ENCODE measurements at regions not wholly inside any gene's neighbourhood (a gene's known extent, or its start where the extent isn't known, plus 50 kb on each side); places are given as distances from the start of the nearest gene placed in this dataset.

DNA sequence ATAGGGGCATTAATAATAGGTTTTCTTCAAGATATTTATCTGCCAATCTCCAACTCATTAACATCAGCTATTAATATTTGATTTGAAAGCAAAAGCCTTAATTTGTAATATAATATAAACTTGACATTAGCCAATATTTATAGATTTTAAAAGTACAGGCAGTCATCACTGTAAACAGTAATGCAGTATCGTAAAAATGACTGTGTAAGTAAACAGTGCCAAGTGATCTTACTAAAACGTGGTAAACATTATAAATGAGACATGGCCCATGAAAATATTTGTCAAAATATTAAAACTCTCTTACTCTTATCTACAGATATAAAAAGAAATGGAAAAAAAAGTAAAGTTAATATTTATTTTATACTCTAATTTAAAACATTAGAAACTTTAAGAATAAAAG is 101.6 kb upstream of the EPHA6 start:
- no peak for DNase-seq (ENCODE audit: low spot score)

DNA sequence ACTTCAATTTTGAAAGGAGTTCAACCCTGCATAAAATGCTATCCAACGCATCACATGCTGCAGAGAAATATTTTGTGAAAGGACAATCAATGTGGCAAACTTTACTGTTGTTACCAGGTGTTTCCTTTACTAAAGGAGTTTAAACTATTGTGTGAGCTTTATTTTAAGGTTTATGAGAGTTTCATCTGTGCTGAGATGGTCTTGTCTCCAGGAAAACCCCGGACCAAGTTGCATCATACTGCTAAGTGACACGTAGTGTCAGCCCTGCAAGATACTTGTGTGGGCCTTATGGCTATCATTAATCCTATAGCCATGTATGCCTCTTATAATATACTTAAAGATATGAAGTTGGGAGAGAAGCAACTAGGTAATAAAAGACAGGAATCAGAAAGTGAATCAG is 94.5 kb upstream of the EPHA6 start:
- no peak for DNase-seq (ENCODE audit: low spot score)

DNA sequence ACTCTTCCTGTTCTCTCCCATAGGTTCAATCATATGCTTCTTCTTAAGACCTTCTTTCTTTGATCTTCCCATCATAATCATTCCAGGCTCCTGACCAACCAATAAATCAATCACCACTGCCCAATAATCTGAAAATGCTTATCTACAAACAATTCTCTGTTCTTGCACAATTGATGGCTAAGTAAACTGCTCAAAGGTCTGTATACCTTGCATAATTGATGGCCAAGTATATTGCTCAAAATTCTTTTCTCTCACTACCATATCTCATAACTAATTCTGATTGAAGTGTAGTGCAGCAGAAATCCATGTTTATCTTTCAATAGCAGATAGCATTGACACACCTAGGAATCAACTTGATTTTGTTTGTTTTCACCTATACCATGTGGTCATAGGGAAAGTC is 83.4 kb upstream of the EPHA6 start:
- DNase-seq (ENCODE audit: low spot score), result no peak

DNA sequence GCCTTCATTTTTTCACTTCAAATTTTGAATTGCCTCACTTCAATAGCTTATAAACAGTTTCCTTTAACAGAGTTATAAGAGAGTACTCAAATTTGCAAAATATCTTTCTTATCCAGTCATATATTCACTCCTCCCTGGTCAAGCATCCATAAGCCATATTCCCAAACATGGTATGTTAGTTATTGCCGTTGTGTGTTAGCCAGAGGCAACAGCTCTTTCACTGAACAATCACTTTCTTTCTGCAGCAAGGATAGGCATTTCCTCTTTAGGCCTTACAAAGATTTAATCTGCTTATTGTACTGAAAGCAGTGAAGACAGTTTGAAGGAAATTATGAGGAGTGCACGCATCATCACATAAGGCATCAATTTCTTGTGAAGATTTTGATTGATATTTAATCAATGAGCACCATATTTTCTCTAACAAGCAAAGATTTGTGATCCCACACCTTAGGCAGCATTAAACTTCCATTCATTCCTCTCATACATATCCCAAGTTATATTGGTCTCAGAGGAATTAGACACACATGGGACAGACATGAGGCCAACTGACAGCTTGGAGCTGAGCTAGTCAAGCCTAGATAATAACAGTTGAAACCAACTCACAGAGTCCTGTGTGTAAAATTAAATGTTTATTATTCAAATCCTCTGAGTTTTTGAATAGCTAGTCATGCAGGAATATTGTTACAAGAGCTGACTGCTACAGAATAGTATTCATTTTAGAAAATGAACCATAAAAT is 80.0 kb upstream of the EPHA6 start:
- DNase-seq (ENCODE audit: low spot score), result no peak

DNA sequence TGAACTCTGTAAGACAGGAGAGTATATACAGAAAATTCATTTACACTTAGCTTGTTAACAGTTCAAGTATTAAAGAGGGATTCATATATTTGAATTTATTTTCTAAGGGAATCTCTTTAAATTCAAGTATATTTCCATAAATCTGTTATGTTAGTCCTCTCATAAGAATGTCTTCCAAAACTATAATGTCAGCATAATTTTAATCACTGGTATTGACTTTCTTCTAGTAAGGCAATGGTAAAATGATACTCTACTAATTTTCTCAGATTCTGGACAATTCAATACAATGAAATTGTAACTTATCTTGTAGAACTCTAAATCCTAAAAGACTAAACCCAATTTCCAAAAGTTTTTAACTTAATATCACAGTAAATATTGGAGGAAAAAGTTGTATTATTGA is 66.3 kb upstream of the EPHA6 start:
- DNase-seq (ENCODE audit: low spot score), result no peak

DNA sequence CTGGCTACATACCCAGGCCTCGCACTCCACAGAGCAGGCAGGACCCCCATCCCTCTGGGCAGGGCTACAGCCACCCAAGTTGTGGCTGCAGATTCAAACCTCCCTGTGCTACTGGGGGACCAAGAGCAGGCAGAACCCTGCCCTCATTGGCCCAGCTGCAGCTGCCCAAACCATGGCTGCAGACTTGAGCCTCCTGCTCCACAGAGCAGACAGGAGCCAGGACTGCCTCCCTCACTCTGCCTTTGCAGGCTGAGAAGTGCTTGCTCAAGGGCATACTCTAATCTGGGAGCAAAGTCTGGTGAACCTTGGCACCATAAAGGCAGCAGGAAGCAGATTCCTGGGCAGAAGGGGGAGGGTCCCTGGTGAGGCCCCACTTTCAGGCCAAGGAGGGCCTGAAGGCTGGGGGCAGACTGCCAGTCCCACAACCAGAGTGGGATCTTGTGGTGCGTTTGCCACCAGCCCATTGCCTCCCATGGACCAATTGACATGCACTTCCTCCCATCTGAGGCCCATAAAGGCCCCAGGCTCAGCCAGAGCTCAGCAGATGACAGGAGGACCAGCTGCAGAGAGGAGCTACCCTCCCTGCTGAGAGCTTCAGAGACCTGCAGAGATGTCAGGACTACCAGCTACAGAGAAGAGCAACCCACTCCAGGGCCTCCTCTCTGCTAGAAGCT is 64.2 kb upstream of the EPHA6 start:
- no peak for DNase-seq (ENCODE audit: low spot score)

DNA sequence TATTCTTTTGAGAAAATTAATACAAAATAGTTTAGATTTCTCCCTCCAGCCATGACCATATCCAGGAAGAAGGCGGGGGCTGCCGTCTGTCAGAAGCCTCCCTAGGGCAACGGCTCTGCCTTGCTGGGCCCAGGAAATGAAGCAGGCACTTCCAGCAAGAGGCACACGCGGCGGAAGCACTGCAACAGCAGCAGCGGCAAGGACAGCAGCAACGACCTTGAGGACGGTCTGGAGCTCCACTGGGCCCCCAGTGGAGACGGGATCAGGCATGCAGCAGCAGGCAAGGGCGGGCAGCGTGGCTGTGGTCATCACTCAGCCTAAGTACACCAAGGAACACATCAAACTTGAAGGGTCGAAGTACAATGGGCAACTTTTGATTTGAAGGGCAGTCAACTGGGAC is 61.3 kb upstream of the EPHA6 start:
- no peak for DNase-seq (ENCODE audit: low spot score)

DNA sequence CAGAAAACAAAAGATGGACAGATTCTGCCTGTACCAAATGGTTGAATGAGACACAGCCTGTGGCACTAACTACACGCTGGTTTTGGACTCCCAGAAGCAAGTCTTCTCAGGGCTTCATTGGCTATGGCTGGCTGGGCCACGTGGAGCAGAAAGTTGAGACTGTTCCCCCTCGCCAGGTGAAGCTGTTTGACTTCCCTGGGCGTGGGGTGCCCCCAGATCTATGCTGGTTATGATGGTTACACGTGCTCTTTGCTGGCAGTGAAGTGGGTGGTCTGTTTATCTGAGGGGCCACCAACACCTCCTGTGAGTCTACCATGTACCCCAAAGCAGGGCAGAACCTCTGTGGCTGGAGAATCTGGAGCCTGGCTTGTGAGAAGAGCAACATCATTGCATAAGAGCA is 60.3 kb upstream of the EPHA6 start:
- DNase-seq (ENCODE audit: low spot score), result no peak

DNA sequence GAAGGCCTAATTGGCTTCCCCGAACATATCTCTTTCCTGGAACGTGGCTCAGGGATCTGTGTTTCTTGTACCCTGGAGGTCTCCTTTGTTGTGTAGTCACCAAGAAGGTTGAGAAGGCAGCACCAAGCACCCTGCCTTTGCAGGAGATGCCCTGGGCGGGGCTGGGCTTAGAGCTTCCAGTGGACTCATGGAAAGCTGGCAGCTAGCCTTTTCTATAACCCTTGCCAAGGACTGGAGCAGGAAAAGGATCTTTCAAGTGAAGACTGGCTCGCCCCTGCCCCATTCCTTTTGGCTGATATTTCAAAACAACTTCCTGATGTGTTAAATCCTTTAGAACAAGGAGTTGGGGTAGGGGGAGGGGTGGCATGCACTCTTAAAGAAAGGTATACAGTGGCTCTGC is 58.9 kb upstream of the EPHA6 start:
- no peak for DNase-seq (ENCODE audit: low spot score)

DNA sequence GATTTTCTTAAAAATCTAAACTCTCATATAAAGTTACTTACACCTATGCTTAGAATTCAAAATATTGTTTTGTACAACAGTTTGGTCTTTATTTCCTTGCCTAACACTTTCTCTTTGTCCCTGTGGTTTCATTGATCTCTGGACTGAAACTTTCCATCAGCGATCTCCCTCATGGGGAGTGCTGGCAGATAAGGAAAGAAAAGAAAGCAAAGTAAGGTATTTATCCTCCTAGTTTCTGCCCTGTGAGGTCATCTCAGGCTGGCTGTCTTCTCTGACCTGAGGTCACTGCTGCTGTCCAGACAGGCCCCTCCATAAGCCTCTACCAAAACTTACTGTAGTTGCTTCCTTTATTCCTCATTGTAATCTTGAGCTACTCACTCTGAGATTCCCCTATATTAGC is 57.9 kb upstream of the EPHA6 start:
- no peak for DNase-seq (ENCODE audit: low spot score)

DNA sequence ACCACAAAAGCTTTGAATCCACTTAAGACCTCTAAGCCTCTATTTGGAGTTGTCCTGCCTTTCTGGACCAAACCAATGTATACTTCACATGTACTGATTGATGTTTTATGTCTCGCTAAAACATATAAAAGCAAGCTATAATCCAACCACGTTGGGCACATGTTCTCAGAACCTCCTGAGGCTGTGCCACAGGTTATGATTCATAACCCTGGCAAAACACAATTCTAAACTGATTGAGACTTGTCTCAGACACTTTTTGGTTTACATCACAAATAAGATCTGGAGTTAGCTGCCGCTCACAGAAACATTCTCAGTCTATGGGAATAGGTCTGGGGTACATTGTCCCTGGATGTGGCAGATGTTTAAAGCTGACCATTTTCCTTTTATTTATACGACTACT is 53.4 kb upstream of the EPHA6 start:
- no peak for DNase-seq (ENCODE audit: low spot score)

Measured in LoVo (cell line).